IPS-18a (cell line): ENCODE measurements at regions not wholly inside any gene's neighbourhood (a gene's known extent, or its start where the extent isn't known, plus 50 kb on each side); places are given as distances from the start of the nearest gene placed in this dataset.

ENCODE experiments used
- H3K27ac ChIP-seq: one replicate; pipeline ENCODE4 v1.5.1; 2013; ENCODE audit warnings: low read length
- H3K27me3 ChIP-seq: one replicate; pipeline ENCODE4 v1.6.1; 2013; ENCODE audit warnings: mild to moderate bottlenecking, low read length; ENCODE audit not compliant: control insufficient read depth, insufficient read depth
- H3K36me3 ChIP-seq: one replicate; pipeline ENCODE4 v1.6.1; 2013; ENCODE audit warnings: low read depth, low read length; ENCODE audit not compliant: control insufficient read depth
- H3K4me1 ChIP-seq: one replicate; pipeline ENCODE4 v1.6.1; 2013; ENCODE audit warnings: low read depth, low read length; ENCODE audit not compliant: control insufficient read depth
- H3K4me3 ChIP-seq: one replicate; pipeline ENCODE4 v1.5.1; 2013; ENCODE audit warnings: low read length
- H3K9ac ChIP-seq: one replicate; pipeline ENCODE4 v1.6.1; 2013; ENCODE audit warnings: mild to moderate bottlenecking, low read length, moderate library complexity
- H3K9me3 ChIP-seq: one replicate; pipeline ENCODE4 v1.6.1; 2013; ENCODE audit warnings: low read depth, low read length; ENCODE audit not compliant: control insufficient read depth

DNA sequence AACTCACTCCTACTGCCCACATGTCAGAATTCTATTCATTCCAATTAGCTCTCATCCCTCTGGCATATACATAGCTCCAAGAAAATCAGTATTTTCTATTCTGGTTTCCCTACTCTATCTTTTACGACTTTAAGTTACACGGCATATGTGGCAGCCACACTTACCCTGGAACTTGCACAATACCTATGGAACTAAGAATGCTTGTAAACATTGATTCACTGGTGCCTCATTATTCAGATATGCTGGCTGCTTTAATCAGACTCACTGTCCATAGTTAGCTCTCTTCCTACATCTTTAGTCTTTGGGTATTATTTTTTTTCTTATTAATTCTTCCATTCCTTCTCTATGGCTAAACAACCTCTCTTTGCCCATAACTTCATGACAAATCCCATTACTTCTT, 1519.9 kb upstream of the ACVR2A start:
- Histone ChIP-seq H3K9me3 (no peaks in the 10 kb centered on the region), H3K4me3 (no peak overlapping the region), H3K27ac (no peak overlapping the region), H3K4me1 (peaks cover 11% of the 10 kb centered on the region), H3K9ac (no peak overlapping the region), H3K36me3 (no peaks in the 10 kb centered on the region), H3K27me3 (no peaks in the 10 kb centered on the region)

DNA sequence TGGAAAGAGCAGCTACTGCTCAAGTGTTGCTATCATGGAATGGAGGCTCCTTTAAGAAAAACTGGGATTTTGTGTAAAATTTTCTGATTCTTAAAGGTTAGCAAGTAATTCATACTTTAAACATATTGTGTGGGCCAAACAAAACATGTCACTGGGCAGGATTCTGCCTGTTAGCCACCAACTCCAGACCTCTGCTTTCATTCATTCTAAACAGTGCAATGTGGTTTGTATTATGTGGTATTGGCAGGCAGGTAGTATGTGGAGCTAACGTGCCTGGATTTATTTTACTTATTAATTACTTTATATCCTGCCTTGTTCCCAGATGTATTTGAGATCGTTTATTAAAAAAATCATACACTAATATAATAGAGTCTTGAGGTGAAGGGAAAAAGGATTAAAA, 1521.3 kb upstream of the ACVR2A start:
- no peak overlapping the region for H3K27ac ChIP-seq
- H3K27me3 ChIP-seq, result no peaks in the 10 kb centered on the region

DNA sequence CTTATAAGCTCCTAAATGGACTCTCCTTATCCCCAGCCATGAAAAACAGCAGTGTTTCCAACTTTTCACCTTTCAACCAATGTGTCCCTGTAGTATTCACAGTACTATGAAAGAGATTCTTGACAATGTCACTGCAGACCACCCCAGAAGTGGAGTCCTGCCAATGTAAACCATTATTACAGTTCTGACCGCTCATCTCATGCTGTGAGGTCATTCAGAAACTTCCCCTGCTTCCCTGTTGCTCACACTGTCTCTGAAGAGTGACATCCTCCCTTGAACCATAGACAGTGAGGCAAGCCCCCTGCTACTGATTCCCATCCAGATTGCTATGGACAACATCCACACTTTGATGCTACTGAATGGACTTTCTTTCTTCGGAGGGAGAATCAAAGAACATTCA, 1523.7 kb upstream of the ACVR2A start:
- H3K9me3 ChIP-seq, result no peaks in the 10 kb centered on the region
- no peak overlapping the region for H3K27ac ChIP-seq
- no peaks in the 10 kb centered on the region for H3K36me3 ChIP-seq
- H3K27me3 ChIP-seq, result no peaks in the 10 kb centered on the region
- H3K4me3 ChIP-seq, result no peak overlapping the region
- H3K4me1 ChIP-seq, result peaks cover 11% of the 10 kb centered on the region
- H3K9ac ChIP-seq, result no peak overlapping the region

More for the DNA sequence above, 1521.3 kb upstream of the ACVR2A start:
- Histone ChIP-seq H3K9me3 (no peaks in the 10 kb centered on the region), H3K4me1 (peaks cover 11% of the 10 kb centered on the region), H3K9ac (no peak overlapping the region), H3K36me3 (no peaks in the 10 kb centered on the region), H3K4me3 (no peak overlapping the region)

DNA sequence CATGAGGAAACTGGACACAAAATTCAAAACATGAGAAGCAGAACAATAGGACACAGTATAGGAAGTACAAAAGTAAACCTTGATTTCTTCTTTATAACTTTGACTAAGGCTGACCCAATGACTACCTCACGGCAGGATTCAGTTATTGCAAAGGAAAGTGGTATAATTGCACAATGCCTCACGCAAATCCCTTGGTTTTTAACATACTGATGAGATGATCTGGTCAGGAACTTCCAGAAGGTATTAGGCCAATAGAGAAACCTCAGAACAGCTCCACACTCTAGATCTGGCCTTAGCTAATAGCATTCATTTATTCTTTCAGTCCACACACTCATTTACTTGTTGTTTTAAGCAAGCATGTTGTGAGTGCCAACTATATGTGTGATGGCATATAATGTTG, 1526.9 kb upstream of the ACVR2A start:
- Histone ChIP-seq H3K4me3 (no peak overlapping the region), H3K9me3 (no peaks in the 10 kb centered on the region), H3K27ac (no peak overlapping the region), H3K9ac (no peak overlapping the region), H3K4me1 (peaks cover 11% of the 10 kb centered on the region), H3K36me3 (no peaks in the 10 kb centered on the region), H3K27me3 (no peaks in the 10 kb centered on the region)

DNA sequence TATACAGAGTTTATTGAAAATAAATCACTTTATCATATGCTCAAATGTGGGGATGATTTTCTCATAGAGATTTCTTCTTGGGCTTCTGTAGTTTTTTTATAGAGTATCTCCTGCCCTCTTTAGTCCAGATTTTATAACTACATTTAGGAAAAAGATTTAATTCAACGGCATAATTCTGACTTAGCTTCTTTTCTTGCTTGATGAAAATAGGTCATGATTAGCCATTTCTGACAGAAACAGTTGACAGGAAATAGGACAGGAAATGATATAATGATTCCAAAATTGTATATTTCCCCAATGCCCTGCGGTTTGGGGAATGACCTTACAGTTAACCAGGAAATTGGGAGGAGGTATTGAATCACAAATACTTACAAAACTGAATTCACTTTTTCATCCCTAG, 1531.9 kb upstream of the ACVR2A start:
- no peak overlapping the region for H3K9ac ChIP-seq
- no peaks in the 10 kb centered on the region for H3K9me3 ChIP-seq
- H3K4me1 ChIP-seq, result no peaks in the 10 kb centered on the region
- H3K4me3 ChIP-seq, result no peak overlapping the region
- no peaks in the 10 kb centered on the region for H3K27me3 ChIP-seq
- no peak overlapping the region for H3K27ac ChIP-seq
- no peaks in the 10 kb centered on the region for H3K36me3 ChIP-seq

DNA sequence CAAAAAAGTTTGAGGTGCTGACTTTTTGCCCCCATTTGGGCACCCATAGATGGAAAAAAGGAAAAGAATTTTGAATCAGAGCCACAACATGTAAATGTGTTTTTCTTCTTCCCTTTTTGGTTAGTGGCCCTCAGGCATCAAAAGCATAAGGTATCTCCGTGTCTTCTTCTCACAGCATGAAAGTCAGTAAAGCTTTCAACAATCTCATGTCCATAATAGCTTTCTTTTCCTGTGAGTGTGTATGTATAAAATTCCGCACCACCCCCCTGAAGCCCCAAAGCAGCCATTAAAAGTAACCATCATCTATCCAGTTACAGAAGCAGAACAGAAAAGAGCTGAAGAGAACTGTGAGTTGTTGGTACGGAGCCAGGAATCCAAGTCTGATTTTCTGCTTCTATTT, 1539.7 kb upstream of the ACVR2A start:
- Histone ChIP-seq H3K4me3 (no peak overlapping the region), H3K36me3 (no peaks in the 10 kb centered on the region), H3K9ac (no peak overlapping the region), H3K27me3 (no peaks in the 10 kb centered on the region), H3K9me3 (no peaks in the 10 kb centered on the region), H3K4me1 (no peaks in the 10 kb centered on the region), H3K27ac (no peak overlapping the region)

DNA sequence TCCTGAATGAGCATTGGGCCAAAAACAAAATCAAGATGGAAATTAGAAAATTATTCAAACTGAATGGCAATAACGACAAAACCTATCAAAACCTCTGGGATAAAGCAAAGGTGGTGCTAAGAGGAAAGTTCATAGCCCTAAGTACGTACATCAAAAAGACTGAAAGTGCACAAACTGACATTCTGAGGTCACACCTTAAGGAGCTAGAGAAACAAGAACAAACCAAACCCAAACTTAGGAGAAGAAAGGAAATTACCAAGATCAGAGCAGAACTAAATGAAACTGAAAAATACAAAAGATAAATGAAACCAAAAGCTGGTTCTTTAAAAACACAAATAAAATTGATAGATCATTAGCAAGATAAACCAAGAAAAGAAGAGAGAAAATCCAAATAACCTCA, 1543.5 kb upstream of the ACVR2A start:
- Histone ChIP-seq H3K27me3 (no peaks in the 10 kb centered on the region), H3K27ac (no peak overlapping the region)

DNA sequence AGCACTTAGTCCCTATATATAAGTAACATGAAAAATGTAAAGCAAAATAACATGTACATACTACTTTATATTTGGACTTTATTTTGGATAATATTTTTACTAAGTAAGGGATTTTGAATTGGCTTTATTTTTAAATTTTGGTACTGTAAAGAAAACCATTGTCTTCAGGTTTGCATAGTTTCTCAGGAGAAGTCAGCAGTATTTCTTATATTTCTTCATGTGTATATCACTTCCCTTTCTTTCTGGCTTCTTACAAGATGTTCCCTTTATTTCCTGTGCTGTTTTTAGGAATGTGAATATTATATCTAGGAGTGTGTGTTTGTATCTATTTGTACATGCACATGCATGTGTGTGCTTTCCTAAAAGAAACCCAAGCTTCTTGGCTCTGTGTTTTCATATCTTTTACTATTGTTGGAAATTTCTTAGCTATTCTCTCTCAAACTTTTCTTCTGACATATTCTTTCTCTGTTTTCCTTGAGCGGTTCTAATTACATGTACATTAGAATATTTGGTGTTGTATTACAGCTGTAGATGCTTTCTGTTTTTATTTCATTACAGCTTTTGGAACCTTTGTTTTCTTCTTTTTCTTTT, 1549.7 kb upstream of the ACVR2A start:
- H3K9me3 ChIP-seq, result peaks cover 14% of the 10 kb centered on the region
- H3K27ac ChIP-seq, result no peak overlapping the region
- H3K36me3 ChIP-seq, result no peaks in the 10 kb centered on the region
- H3K27me3 ChIP-seq, result no peaks in the 10 kb centered on the region
- no peak overlapping the region for H3K9ac ChIP-seq
- no peak overlapping the region for H3K4me3 ChIP-seq
- no peaks in the 10 kb centered on the region for H3K4me1 ChIP-seq

More for the DNA sequence above, 1543.5 kb upstream of the ACVR2A start:
- H3K36me3 ChIP-seq, result no peaks in the 10 kb centered on the region
- no peaks in the 10 kb centered on the region for H3K4me1 ChIP-seq
- H3K9ac ChIP-seq, result no peak overlapping the region
- H3K9me3 ChIP-seq, result peaks cover 3% of the 10 kb centered on the region
- H3K4me3 ChIP-seq, result no peak overlapping the region

DNA sequence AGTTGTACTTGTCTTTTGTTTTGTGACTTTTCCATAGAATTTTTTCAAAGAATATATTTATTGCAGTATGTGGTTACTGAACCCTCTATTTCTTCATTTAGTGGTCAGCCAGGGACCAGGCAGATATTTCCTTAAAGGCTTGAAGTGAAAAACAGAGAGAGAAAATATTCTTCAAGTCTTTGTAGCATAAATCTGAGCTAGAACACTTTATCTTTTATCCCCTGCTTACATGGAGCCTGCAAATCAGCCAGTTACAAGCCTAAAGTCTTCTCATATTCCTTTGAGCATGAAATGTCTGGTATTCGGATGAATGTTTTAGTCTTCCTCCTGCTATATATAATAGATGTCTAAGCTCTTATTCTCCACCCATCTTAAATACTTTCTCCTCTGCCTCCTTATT, 1557.5 kb upstream of the ACVR2A start:
- H3K4me3 ChIP-seq, result no peak overlapping the region
- no peaks in the 10 kb centered on the region for H3K9me3 ChIP-seq
- H3K9ac ChIP-seq, result no peak overlapping the region
- no peaks in the 10 kb centered on the region for H3K27me3 ChIP-seq
- no peaks in the 10 kb centered on the region for H3K4me1 ChIP-seq
- H3K36me3 ChIP-seq, result no peaks in the 10 kb centered on the region
- no peak overlapping the region for H3K27ac ChIP-seq

DNA sequence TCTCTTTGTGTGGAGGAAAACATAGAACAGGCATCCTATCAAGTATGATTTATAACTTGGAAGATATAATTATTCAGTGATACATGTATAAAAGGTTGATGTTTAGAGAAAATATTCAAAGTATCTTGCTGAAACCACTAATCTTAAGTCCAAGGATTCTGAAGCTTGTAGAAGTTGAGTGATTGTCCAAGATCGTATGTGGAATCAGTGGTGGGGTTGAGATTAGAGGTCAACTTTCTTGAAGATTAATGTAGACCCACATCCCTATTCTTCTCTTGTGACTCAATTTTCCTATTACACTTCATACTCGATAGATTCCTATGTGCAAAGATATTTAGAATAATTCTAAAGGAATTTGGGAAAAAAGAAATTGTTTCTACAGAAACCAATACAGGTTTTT, 1565.9 kb upstream of the ACVR2A start:
- Histone ChIP-seq H3K4me1 (no peaks in the 10 kb centered on the region), H3K36me3 (no peaks in the 10 kb centered on the region), H3K27me3 (no peaks in the 10 kb centered on the region), H3K27ac (no peak overlapping the region), H3K9ac (no peak overlapping the region), H3K9me3 (no peaks in the 10 kb centered on the region), H3K4me3 (no peak overlapping the region)

DNA sequence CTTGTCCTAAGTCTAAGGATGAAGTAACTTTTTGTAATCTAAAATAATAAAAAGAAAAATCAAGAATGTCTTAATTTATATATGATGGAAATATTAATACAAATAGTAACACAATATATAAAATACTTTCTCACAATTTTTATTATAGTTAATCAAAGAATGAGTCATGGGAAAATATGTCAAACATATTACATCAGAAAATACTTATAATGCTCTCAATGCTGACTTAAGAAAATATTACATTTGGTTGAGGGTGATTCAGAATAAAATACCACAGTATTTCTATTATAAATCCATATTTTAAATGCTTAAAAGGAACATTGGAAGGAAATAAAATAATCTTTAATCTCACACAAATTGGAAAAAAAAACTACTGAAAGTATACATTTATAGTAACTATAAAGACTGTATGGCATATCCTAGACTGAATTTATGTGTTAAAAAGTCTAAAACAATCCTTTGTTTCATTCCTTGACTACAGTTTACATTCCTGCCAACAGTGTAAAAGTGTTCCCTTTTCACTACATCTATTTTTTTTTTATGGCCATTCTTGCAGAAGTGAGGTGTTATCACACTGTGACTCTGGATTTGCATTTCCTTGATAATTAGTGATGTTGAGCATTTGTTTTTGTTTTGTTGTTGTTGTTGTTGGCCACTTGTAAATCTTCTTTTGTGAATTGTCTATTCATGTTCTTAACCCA, 1573.5 kb upstream of the ACVR2A start:
- Histone ChIP-seq H3K9ac (no peak overlapping the region), H3K36me3 (no peaks in the 10 kb centered on the region), H3K27me3 (no peaks in the 10 kb centered on the region), H3K4me1 (no peaks in the 10 kb centered on the region), H3K27ac (no peak overlapping the region), H3K4me3 (no peak overlapping the region), H3K9me3 (no peaks in the 10 kb centered on the region)

DNA sequence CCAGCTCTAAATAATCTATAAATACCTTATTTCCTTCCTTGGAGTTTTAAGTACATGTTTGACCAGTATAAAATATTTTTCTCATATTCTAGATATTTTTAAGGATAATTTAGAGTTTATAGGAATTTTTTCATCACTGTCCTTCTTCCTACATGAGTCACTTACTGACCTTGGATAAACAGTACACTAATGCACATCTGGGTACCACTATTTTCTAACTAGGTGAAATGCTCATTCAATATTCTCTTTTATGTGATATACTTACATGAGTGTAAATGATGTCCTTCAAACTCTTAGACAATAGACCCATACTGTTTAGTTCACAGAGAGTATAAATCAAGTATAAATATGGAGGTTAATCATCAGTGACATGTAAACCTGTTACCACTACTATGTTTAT, 1574.2 kb upstream of the ACVR2A start:
- Histone ChIP-seq H3K9ac (no peak overlapping the region), H3K27me3 (no peaks in the 10 kb centered on the region), H3K27ac (no peak overlapping the region), H3K36me3 (no peaks in the 10 kb centered on the region), H3K4me3 (no peak overlapping the region), H3K9me3 (no peaks in the 10 kb centered on the region), H3K4me1 (no peaks in the 10 kb centered on the region)
